H1 (cell line): ENCODE measurements at regions not wholly inside any gene's neighbourhood (a gene's known extent, or its start where the extent isn't known, plus 50 kb on each side); places are given as distances from the start of the nearest gene placed in this dataset.

ENCODE experiments used
- CTCF ChIA-PET: fragments of 300-600 bp; sonication (Branson Sonifier 250); formaldehyde crosslinking; loops from one replicate; lab custom pipeline; 2021; ENCODE audit not compliant: partially characterized antibody; lab: Charles Lee
- POLR2A ChIA-PET: fragments of 300-600 bp; sonication (Branson Sonifier 250); formaldehyde crosslinking; loops from one replicate; lab custom pipeline; 2021; ENCODE audit warnings: inconsistent platforms; ENCODE audit not compliant: partially characterized antibody; lab: Charles Lee
- DNase-seq, 2 experiments: peaks; one replicate each; pipeline versions ENCODE4 v3.0.0 to v3.0.0-alpha.2; 2010 to 2022; ENCODE audit warnings: low spot score in 2 of 2, low read depth in 1 of 2, mixed read lengths in 1 of 2
- FAIRE-seq: peaks from 2 replicates; lab custom pipeline; 2011; peaks lifted over from hg19 to GRCh38; lab: Jason Lieb, UNC
- H2AFZ ChIP-seq: 2 replicates; pipeline ENCODE4 v1.8.1; 2012; ENCODE audit warnings: low read length, inconsistent platforms
- H2AK5ac ChIP-seq: 2 replicates; pipeline ENCODE4 v1.6.1; 2013; ENCODE audit warnings: low read depth, low read length
- H2BK120ac ChIP-seq: replicated peaks from 2 replicates; pipeline ENCODE3; 2013; ENCODE audit warnings: low read depth, low read length, inconsistent platforms
- H2BK12ac ChIP-seq: 2 replicates; pipeline ENCODE4 v1.6.1; 2013; ENCODE audit warnings: low read depth, low read length
- H2BK15ac ChIP-seq: 2 replicates; pipeline ENCODE4 v1.6.1; 2013; ENCODE audit warnings: low read length
- H2BK20ac ChIP-seq: 2 replicates; pipeline ENCODE4 v1.6.1; 2013; ENCODE audit warnings: low read length
- H2BK5ac ChIP-seq: 2 replicates; pipeline ENCODE4 v1.6.1; 2013; ENCODE audit warnings: low read depth, low read length
- H3K14ac ChIP-seq: 2 replicates; pipeline ENCODE4 v1.6.1; 2013; ENCODE audit warnings: inconsistent platforms; ENCODE audit not compliant: insufficient read length
- H3K18ac ChIP-seq: 2 replicates; pipeline ENCODE4 v1.6.1; 2013; ENCODE audit warnings: low read length; ENCODE audit errors: extremely low read depth
- H3K23ac ChIP-seq: 2 replicates; pipeline ENCODE4 v1.6.1; 2013; ENCODE audit warnings: inconsistent platforms; ENCODE audit not compliant: insufficient read length
- H3K23me2 ChIP-seq: 2 replicates; pipeline ENCODE4 v1.6.1; 2013; ENCODE audit warnings: low read depth, low read length
- H3K27ac ChIP-seq: 2 replicates; pipeline ENCODE4 v1.6.1; 2011; ENCODE audit warnings: low read depth, low read length, inconsistent platforms
- H3K27me3 ChIP-seq, 4 experiments: replicated peaks in 1 of 4; 1 replicate in 1 of 4; 2 replicates in 3 of 4; pipeline versions ENCODE4 v1.6.1 to v1.8.1; 2011 to 2013; ENCODE audit warnings: low read length in 3 of 4, mild to moderate bottlenecking in 3 of 4, inconsistent platforms in 2 of 4, mixed read lengths in 2 of 4, moderate library complexity in 1 of 4; ENCODE audit not compliant: control insufficient read depth in 3 of 4, insufficient read depth in 3 of 4; ENCODE audit errors: extremely low read depth in 1 of 4
- H3K36me3 ChIP-seq, 4 experiments: 2 replicates each; pipeline versions ENCODE4 v1.6.1 to v1.8.1; 2011 to 2013; ENCODE audit warnings: mild to moderate bottlenecking in 4 of 4, low read length in 3 of 4, moderate library complexity in 2 of 4, control low read depth in 1 of 4, inconsistent platforms in 1 of 4; ENCODE audit not compliant: insufficient read depth in 4 of 4, control insufficient read depth in 2 of 4
- H3K4ac ChIP-seq: replicated peaks from 2 replicates; pipeline ENCODE3; 2013; ENCODE audit warnings: low read length, low read depth, mixed read lengths, inconsistent platforms; ENCODE audit not compliant: insufficient read length
- H3K4me1 ChIP-seq, 4 experiments: replicated peaks in 1 of 4; 1 replicate in 1 of 4; 2 replicates in 3 of 4; pipeline versions ENCODE4 v1.6.1 to v1.8.1; 2011 to 2013; ENCODE audit warnings: low read length in 3 of 4, inconsistent platforms in 2 of 4, mixed read lengths in 1 of 4; ENCODE audit not compliant: insufficient read depth in 4 of 4, control insufficient read depth in 3 of 4
- H3K4me2 ChIP-seq, 2 experiments: 2 replicates each; pipeline versions ENCODE4 v1.6.1 to v1.8.1; 2011 to 2013; ENCODE audit warnings: low read depth in 2 of 2, low read length in 2 of 2, control low read depth in 1 of 2, inconsistent platforms in 1 of 2, mild to moderate bottlenecking in 1 of 2; ENCODE audit not compliant: insufficient read depth in 1 of 2
- H3K4me3 ChIP-seq, 4 experiments: fragments of 200-600, 300-600 bp in 1 of 4; sonication (generic), shearing (Covaris generic), sonication (Bioruptor Twin) in 1 of 4; 2 replicates each; pipeline versions ENCODE4 v1.5.1 to v1.8.1; 2011 to 2016; ENCODE audit warnings: low read length in 4 of 4, low read depth in 3 of 4, control low read depth in 2 of 4, inconsistent platforms in 2 of 4, mild to moderate bottlenecking in 2 of 4, mixed read lengths in 1 of 4, moderate library complexity in 1 of 4; ENCODE audit not compliant: insufficient read depth in 2 of 4; ENCODE audit errors: extremely low read depth in 1 of 4
- H3K56ac ChIP-seq: replicated peaks from 2 replicates; pipeline ENCODE3; 2013; ENCODE audit warnings: low read depth, mild to moderate bottlenecking, mixed read lengths, low read length, inconsistent platforms; ENCODE audit not compliant: insufficient read length
- H3K79me1 ChIP-seq: 2 replicates; pipeline ENCODE4 v1.6.1; 2013; ENCODE audit warnings: low read depth, low read length, control low read depth
- H3K79me2 ChIP-seq, 2 experiments: 2 replicates each; pipeline versions ENCODE4 v1.6.1 to v1.8.1; 2012 to 2013; ENCODE audit warnings: low read length in 2 of 2, mild to moderate bottlenecking in 2 of 2, inconsistent platforms in 1 of 2; ENCODE audit not compliant: insufficient read depth in 2 of 2, control insufficient read depth in 1 of 2
- H3K9ac ChIP-seq, 4 experiments: replicated peaks in 1 of 4; 1 replicate in 1 of 4; 2 replicates in 3 of 4; pipeline versions ENCODE4 v1.6.1 to v1.8.1; 2011 to 2013; ENCODE audit warnings: low read depth in 3 of 4, low read length in 3 of 4, control low read depth in 2 of 4, mild to moderate bottlenecking in 2 of 4, moderate library complexity in 2 of 4, inconsistent platforms in 1 of 4; ENCODE audit errors: extremely low read depth in 1 of 4
- H3K9me3 ChIP-seq, 2 experiments: 2 replicates each; pipeline versions ENCODE4 v1.6.1 to v1.8.1; 2012 to 2013; ENCODE audit warnings: mild to moderate bottlenecking in 2 of 2, moderate library complexity in 2 of 2, control low read depth in 1 of 2, inconsistent platforms in 1 of 2, low read depth in 1 of 2, low read length in 1 of 2, mixed read lengths in 1 of 2; ENCODE audit not compliant: insufficient read depth in 2 of 2
- H4K20me1 ChIP-seq, 2 experiments: replicated peaks in 1 of 2; 2 replicates each; pipeline versions ENCODE3 to v1.8.1; 2011 to 2013; ENCODE audit warnings: inconsistent platforms in 2 of 2, low read length in 2 of 2, mild to moderate bottlenecking in 1 of 2; ENCODE audit not compliant: insufficient read depth in 2 of 2, control insufficient read depth in 1 of 2
- H4K5ac ChIP-seq: 2 replicates; pipeline ENCODE4 v1.6.1; 2013; ENCODE audit warnings: low read length, low read depth, mixed read lengths, inconsistent platforms; ENCODE audit not compliant: insufficient read length
- H4K8ac ChIP-seq: 2 replicates; pipeline ENCODE4 v1.8.0; 2013; ENCODE audit warnings: mild to moderate bottlenecking, moderate library complexity, low read length, inconsistent platforms; ENCODE audit not compliant: insufficient read depth; ENCODE audit errors: extremely low read depth
- H4K91ac ChIP-seq: replicated peaks from 2 replicates; pipeline ENCODE3; 2013; ENCODE audit warnings: low read length, mixed read lengths, inconsistent platforms; ENCODE audit not compliant: insufficient read length
- BACH1 ChIP-seq: IDR thresholded peaks from 2 replicates; pipeline ENCODE4 v1.6.1; 2012; ENCODE audit warnings: low read length, improper control_type of control experiment
- EGR1 ChIP-seq: IDR thresholded peaks from 2 replicates; pipeline ENCODE4 v1.6.1; 2011; ENCODE audit warnings: low read depth, low read length, borderline replicate concordance
- KDM1A ChIP-seq: fragments of 200-600, 300-600 bp; sonication (generic); IDR thresholded peaks from 2 replicates; pipeline ENCODE4 v1.7.1; 2016; ENCODE audit warnings: mild to moderate bottlenecking, low read length, borderline replicate concordance
- KDM4A ChIP-seq: IDR thresholded peaks from one replicate; pipeline ENCODE4 v1.7.1; 2012; ENCODE audit warnings: low read depth, mild to moderate bottlenecking, moderate library complexity, low read length, inconsistent platforms; ENCODE audit not compliant: severe bottlenecking
- KDM5A ChIP-seq: fragments of 200-600 bp; IDR thresholded peaks from 2 replicates; pipeline ENCODE4 v1.7.1; 2012; ENCODE audit warnings: mild to moderate bottlenecking, low read length, inconsistent platforms, mixed read lengths
- MAFK ChIP-seq: IDR thresholded peaks from 2 replicates; pipeline ENCODE4 v1.6.1; 2012; ENCODE audit warnings: low read depth, mild to moderate bottlenecking, improper control_type of control experiment, low read length
- SIN3A ChIP-seq, 2 experiments: IDR thresholded peaks in 1 of 2; conservative IDR thresholded peaks in 1 of 2; 2 replicates each; pipeline ENCODE4 v1.6.1; 2011 to 2012; ENCODE audit warnings: low read length in 2 of 2, improper control_type of control experiment in 1 of 2, low read depth in 1 of 2, mild to moderate bottlenecking in 1 of 2
- SIX5 ChIP-seq: IDR thresholded peaks from 2 replicates; pipeline ENCODE4 v1.6.1; 2011; ENCODE audit warnings: mild to moderate bottlenecking, low read depth, low read length
- SP2 ChIP-seq: IDR thresholded peaks from 2 replicates; pipeline ENCODE4 v1.6.1; 2012; ENCODE audit warnings: mild to moderate bottlenecking, low read length, inconsistent platforms
- WGBS, 2 experiments: shearing (Covaris generic) in 1 of 2; methylation state at CpG; one replicate each; pipeline versions ENCODE4 v1.1.6 to v1.1.7; 2013 to 2015; ENCODE audit warnings: low lambda C conversion rate in 2 of 2, mixed read lengths in 2 of 2, inconsistent platforms in 1 of 2, low coverage in 1 of 2, missing lambda C conversion rate in 1 of 2; ENCODE audit not compliant: insufficient replicate concordance in 2 of 2, insufficient coverage in 1 of 2, insufficient read length in 1 of 2; ENCODE audit errors: extremely low coverage in 1 of 2, missing lambda C conversion rate in 1 of 2; 5-methylcytosine and 5-hydroxymethylcytosine counted together

- Histone ChIP-seq H3K4me3 (no peak overlapping the region), H2AK5ac (no peak overlapping the region), H3K4ac (no peak overlapping the region), H3K9me3 (no peaks in the 10 kb centered on the region), H3K23me2 (no peaks in the 10 kb centered on the region), H2BK12ac (no peak overlapping the region), H3K56ac (no peak overlapping the region), H3K18ac (no peak overlapping the region), H2BK20ac (no peak overlapping the region), H3K79me2 (no peaks in the 10 kb centered on the region), H3K23ac (no peak overlapping the region), H3K14ac (no peak overlapping the region), H4K20me1 (no peaks in the 10 kb centered on the region), H3K27ac (no peak overlapping the region), H2BK5ac (no peak overlapping the region), H4K5ac (no peak overlapping the region), H3K9ac (no peak overlapping the region), H3K79me1 (no peaks in the 10 kb centered on the region), H4K91ac (no peak overlapping the region), H2BK15ac (no peak overlapping the region), H3K36me3 (0 out of 8 replicates have a peak, but pooled peaks cover 0 to 3% (median 0%) of the 10 kb centered on the region in 4 experiments), H3K4me1 (peaks cover 0 to 3% (median 0%) of the 10 kb centered on the region in 4 experiments; a peak in 1 of 7 replicates), H2AFZ (peak overlapping the region; percentile 83; the same call in 1 of the 2 replicates), H3K27me3 (no peaks in the 10 kb centered on the region), H2BK120ac (no peak overlapping the region), H4K8ac (no peak overlapping the region), H3K4me2 (no peak overlapping the region)
- FAIRE-seq (no peak), DNase-seq (no peak)
- 82% methylated on average over 4 of the region's 4 CpGs; no CpG with 5 or more reads in 1 of the 2 experiments for WGBS, 2 experiments
- no peak for TF ChIP-seq KDM1A
- TF ChIP-seq MAFK, result no peak
- TF ChIP-seq SP2, result no peak
- no peak for TF ChIP-seq SIX5
- no peak for TF ChIP-seq KDM4A
- no peak for TF ChIP-seq BACH1
- no peak for TF ChIP-seq KDM5A
- no peak for TF ChIP-seq SIN3A (conservative IDR thresholded peaks at IDR 0.05 in 1 of 2, IDR thresholded peaks at IDR 0.05 in 1 of 2; ENCODE audit: low read depth in 1 of 2, low read length in 2 of 2)
- TF ChIP-seq EGR1, result no peak
- ChIA-PET CTCF (interaction anchor here (0.9 kb wide), 1 partner anchor 761 kb away, joined by 3 read pairs; no protein-coding TSS in a partner anchor), POLR2A (no interaction called here)
Measured at GRCh38 chr4:130124066-130124465, 1028.1 kb downstream of the C4orf33 start.
